GM12872 (cell line): ENCODE measurements at regions not wholly inside any gene's neighbourhood (a gene's known extent, or its start where the extent isn't known, plus 50 kb on each side); places are given as distances from the start of the nearest gene placed in this dataset.

Experiments used
- CTCF ChIP-seq: IDR thresholded peaks from 3 replicates; pipeline ENCODE4 v1.5.1; 2011; ENCODE audit warnings: low read depth, mild to moderate bottlenecking, low read length, moderate library complexity; ENCODE audit not compliant: insufficient read depth

- no peak for TF ChIP-seq CTCF
These were observed 498.7 kb downstream of the ISL1 start for GRCh38 chr5:51881901-51882300.

- TF ChIP-seq CTCF = no peak
These were observed 499.4 kb downstream of the ISL1 start for GRCh38 chr5:51882647-51883046.

- TF ChIP-seq CTCF = no peak
These were observed 506.5 kb downstream of the ISL1 start for GRCh38 chr5:51889703-51890102.

GRCh38 chr5:51890435-51891116 is 507.3 kb downstream of the ISL1 start:
- TF ChIP-seq CTCF = no peak

GRCh38 chr5:51892680-51893079 is 509.4 kb downstream of the ISL1 start:
- no peak for TF ChIP-seq CTCF

GRCh38 chr5:51895834-51896233 is 512.6 kb downstream of the ISL1 start:
- TF ChIP-seq CTCF = no peak

- TF ChIP-seq CTCF = no peak
These were observed 519.3 kb downstream of the ISL1 start for GRCh38 chr5:51902512-51902911.
